GM20000 (cell line): ENCODE measurements at regions not wholly inside any gene's neighbourhood (a gene's known extent, or its start where the extent isn't known, plus 50 kb on each side); places are given as distances from the start of the nearest gene placed in this dataset.

ENCODE experiments used
- DNase-seq: peaks from one replicate; pipeline ENCODE4 v3.0.0; 2012; ENCODE audit warnings: low spot score
- CTCF ChIP-seq: IDR thresholded peaks from 2 replicates; pipeline ENCODE4 v1.5.1; 2012; ENCODE audit warnings: mild to moderate bottlenecking, control low read depth; ENCODE audit errors: extremely low read depth, missing control alignments

GRCh38 chr4:107389965-107390364, 330.1 kb downstream of the PAPSS1 start:
- no peak for DNase-seq
- no peak for TF ChIP-seq CTCF

- no peak for DNase-seq
- no peak for TF ChIP-seq CTCF
Measured at GRCh38 chr4:107388736-107389274, 331.2 kb downstream of the PAPSS1 start.

GRCh38 chr4:107380836-107381438, 339.1 kb downstream of the PAPSS1 start:
- no peak for TF ChIP-seq CTCF
- DNase-seq, result no peak

GRCh38 chr4:107380190-107380589, 339.8 kb downstream of the PAPSS1 start:
- TF ChIP-seq CTCF, result no peak
- DNase-seq, result no peak

GRCh38 chr4:107379054-107379869, 340.8 kb downstream of the PAPSS1 start:
- TF ChIP-seq CTCF, result no peak
- no peak for DNase-seq

- no peak for TF ChIP-seq CTCF
- DNase-seq, result no peak
Measured at GRCh38 chr4:107376293-107376692, 340.2 kb upstream of the DKK2 start.

GRCh38 chr4:107366900-107367299, 330.8 kb upstream of the DKK2 start:
- no peak for TF ChIP-seq CTCF
- DNase-seq, result no peak
